GM18870 (cell line): ENCODE measurements at regions not wholly inside any gene's neighbourhood (a gene's known extent, or its start where the extent isn't known, plus 50 kb on each side); places are given as distances from the start of the nearest gene placed in this dataset.
A peak's percentile ranks its signal among the peaks of the same experiment; 100 is the strongest.

ENCODE experiments used
- ATAC-seq: cut with Tn5 transposase; IDR thresholded peaks from one replicate; pipeline ENCODE4 v1.9.1; 2021; ENCODE audit warnings: moderate library complexity; ENCODE audit not compliant: unreplicated experiment

DNA sequence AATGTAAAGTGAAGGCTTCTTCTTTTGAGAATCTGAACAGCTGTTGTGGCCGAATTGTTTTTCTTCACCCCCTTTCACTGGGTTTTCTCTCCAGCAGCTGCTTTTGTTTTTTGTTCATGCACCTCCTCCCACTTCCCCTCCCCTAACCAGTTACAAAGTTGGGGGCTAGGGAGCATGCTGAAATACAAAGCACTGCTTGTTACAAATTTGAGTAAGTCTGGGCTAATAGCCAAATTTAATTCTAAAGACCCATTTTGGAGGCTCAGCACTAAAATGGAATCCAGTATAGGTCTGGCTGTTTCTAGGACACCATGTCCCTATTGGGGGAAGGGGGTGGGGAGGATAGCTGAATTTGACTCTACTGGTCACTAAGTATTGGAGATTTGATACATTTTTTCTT, 89.2 kb upstream of the GPM6B start:
- no peak for ATAC-seq

DNA sequence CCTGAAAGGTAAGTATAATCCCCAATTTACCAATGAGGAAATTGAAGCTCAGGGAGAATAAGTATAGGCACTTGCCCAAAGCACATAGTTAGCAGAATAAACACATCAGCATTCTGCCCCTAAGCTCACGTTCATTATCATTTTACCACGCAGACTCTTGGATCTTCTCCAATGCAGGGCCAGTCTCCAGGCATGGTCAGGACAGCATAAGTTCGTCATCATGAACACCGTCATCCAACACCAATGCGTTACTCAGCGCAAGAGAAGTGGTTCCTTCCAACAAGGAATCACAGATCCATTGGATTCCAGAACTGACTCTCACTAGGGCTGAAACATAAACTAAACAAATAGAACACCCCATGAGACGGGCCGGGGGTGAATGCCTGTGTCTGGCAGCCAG, 86.5 kb upstream of the GPM6B start:
- no peak for ATAC-seq

DNA sequence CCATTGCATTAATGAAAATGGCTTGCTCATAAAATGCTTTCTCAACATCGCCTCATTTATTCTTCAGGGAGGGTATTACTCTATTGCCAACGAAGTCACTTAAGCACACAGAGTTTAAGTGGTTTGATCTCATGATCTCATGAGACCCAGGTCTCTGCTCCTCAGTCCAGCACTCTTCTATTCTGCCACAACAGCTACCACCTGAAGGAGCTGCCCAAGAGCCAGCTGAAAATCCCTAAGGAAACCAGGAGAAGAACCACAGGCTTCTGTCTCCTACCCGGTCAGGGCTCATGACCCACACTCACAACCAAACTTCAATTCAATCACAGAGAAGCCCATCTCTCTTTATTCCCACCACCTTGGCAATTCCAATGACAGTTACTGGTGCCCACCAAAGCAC, 85.5 kb upstream of the GPM6B start:
- ATAC-seq: no peak

DNA sequence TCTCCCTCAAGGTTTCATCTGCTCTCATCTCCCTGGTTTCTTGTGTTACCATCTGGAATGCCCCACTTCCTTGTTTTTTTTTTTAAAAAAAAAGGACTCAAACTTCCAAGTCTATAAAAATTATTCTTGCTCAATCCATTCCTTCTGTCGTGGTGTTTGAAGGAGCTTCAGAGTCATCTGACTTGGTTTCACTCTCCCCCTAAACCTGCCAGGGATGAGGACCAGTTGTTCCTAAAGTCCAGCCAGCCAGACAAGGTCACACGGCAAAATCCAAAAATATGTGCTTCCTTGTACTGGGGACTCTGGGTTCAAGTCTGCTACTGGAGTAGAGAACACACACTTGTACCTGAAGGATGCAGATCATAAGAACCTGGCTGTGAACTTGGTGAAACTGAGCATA, 84.5 kb upstream of the GPM6B start:
- no peak for ATAC-seq

DNA sequence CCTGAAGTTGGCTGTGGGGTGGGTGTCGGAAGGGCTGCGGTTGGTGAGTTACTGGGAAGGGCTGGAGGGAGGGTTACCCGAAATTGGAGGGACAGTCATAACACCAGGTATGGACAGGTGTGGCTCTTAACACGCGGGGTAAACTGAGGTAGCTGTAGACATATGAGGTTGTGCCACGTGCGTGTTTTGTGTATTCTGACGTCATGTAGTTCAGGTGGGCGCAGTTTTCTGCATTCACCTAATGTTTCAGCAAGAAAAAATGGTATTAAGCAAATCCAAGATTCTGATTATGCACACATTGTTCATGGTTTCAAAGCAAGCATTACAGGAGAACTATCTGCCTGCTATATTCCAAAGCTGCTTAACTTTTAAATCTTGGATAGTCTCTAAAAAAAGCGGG, 83.5 kb upstream of the GPM6B start:
- ATAC-seq: no peak

DNA sequence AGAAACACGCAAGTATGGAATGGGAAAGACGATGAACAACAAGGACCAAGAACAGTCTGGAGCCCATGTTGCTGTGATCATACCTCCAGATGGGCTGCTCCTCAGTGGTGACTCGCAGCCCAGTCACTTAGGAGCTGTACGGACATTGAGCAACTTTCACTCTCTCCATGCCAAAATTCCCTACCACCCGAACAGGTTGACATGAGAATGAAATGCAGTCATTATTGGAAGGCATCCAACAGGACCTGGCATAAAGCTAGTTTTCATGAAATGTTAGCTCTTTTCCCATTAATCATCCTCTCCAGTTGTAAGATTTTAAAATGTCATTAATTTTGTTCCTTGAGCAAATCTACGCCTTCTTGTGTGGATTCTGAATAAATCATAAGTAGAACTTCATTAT, 82.7 kb upstream of the GPM6B start:
- no peak for ATAC-seq

DNA sequence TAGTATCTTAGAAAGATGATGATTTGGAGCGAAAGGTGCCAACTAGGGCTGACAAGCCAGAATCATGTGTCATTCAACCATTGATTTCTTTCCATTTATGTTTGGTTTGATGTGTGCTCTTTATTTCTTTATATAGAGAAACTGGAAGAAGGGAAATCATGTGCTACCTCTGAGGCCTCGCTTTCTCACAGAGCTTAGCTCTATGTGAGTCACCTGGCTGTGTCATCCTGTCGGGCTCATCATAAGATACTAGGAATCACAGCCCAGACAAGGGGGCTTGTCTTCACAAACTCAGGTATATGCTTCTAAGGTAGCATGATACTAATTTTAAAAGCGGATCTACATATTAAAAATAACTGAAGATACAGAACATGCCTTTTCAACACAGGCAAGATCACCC, 81.7 kb upstream of the GPM6B start:
- no peak for ATAC-seq

DNA sequence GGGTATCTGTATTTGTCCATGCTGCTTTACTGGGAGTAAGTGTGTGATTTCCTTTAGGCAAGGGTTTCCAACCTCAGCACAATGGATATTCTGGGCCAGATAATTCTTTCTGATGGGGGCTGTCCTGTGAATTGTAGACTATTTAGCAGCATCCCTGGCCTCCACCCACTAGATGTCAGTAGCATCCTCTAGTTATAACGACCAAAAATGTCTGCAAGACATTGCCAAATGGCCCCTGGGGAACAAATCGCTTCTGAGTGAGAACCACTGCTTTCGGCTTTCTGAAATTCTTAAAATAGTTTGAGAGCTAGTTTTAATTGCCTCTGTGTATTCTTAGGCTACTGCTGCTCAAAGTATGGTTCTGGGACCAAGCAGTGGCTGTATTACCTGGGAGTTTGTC, 81.2 kb upstream of the GPM6B start:
- ATAC-seq: peak; percentile 75

DNA sequence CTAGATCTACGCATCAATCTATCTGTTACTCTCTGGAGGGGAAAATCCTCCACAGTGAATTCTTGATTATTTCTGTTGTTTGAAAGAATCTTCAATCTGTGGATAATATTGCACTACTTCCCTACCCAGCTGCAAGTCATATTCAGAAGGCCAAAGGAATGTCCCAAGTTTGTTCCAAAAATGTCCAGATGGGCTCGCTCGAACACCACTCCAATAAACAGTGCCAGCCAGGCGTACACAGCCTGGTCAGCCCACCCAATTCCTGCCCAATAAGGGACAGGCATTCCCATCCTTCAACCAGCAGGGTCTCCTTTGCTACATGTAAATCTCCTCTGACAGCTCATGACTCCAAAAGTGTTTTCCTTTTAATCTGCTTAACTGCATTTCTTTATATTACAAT, 80.7 kb upstream of the GPM6B start:
- no peak for ATAC-seq

DNA sequence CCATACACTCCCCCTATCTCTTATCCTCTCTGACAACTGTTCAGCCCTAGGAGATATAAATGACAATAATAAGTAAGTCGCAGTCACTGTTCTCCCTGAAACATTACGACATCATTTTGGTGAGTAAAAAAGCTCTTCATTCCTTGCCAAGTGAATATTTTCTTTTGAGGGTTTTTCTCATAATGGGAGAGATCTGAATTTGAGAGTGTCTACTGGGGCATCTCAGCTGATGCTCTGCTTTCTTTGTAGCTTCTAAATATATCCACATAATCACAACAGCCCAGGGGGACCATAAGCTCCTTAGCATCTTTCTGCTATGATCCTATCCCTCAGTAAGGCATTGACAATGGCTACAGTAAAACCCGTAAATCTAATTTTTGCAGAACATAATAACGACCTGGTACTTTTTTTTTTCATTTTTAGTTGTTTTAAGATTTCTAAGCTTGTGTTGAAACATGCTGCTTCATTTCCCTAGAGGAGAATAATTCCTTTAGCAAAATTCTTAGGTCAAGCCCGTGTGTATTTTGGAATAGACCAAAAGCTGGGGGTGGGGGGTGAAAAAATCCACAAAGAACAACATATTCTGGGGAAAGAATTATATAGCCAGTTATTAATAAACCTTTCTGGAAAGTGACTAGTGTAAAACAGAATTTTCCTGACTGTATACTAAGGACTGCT, 78.1 kb upstream of the GPM6B start:
- ATAC-seq: no peak

DNA sequence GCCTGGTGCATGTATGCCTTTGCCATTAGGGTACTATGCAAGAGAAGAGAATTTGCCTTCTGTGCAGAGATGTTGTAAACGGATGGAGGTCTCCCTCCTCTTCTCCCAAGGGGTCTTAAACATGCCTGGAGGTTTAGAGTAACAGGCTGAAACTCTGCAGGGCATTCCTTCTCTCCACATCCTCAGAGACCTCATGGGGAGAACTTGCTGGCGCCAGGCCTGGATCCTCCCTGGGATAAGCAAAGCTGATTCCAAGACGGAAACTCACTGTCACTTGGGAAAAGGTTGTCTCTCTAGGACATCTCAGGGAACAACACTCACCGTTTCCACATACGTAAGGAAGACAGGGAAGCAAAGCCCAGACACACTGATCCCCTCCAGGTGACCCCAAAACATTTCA, 76.9 kb upstream of the GPM6B start:
- ATAC-seq: no peak

DNA sequence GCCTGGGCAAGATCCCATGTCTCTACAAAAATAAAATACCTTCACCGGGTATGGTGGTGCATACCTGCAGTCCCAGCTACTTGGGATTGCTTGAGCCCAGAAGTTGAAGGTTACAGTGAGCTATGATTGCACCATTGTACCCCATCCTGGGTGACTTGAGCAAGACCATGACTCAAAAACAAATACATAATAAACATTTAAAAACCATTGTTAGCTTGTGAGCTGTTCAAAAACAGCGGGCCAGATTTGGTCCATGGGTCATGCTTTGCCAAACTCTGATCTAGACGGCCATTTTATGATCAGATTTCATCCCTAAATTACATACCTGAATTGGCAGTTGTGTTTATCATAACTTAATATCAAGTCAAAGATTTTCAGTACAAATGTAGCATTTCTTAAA, 76.0 kb upstream of the GPM6B start:
- ATAC-seq: no peak

DNA sequence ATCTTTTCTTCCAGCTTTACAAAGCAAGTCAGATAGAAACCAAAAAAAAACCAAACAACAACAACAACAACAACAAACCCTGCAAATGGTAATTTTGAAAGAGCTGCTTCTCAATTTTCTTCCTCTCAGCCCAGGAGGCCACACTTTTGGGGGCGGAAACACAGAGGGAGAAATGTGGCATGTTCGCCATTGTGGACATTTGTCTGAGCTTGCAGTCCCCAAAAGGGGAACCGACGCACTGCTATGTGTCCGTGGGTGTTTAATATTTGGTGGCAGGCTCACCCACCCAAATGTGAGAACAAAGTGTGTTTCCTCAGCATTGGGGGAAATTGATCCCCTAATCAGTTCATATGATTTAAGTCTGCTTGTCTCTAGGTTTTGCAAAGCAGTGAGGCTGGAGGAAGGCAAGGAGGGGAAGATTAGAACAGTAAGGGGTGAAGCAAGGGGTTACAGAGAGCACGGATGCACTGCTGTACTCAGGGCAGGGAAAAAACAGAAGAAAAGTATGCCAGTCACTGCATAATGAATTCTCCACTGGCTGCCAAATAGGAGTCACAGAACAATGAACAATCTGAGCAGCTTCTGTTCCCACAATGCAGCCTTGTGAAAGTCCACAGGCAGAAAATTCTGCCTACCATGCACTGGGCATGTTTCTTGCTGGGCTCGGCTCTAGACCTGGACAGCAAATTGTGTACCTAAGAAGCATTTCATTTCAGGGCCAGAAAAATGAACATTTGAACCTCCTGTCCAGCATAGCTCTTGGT, 74.7 kb upstream of the GPM6B start:
- no peak for ATAC-seq

DNA sequence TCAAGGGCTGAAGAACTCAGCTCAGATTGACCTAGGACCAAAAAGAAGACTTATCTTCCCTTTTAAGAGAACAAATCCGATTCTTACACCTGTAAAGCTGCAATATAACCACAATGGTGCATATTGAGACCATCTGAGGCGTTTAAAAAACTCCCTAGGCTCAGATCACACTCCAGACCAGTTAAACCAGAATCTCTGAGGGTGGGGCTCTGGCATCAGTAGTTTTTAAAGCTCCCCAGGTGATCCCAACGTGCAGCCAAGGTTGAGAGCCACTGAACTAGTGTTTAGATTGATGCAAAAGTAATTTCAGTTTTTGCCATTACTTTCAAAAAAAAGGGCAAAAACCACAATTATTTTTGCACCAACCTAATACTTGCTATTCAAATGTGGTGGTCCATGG, 73.9 kb upstream of the GPM6B start:
- no peak for ATAC-seq

DNA sequence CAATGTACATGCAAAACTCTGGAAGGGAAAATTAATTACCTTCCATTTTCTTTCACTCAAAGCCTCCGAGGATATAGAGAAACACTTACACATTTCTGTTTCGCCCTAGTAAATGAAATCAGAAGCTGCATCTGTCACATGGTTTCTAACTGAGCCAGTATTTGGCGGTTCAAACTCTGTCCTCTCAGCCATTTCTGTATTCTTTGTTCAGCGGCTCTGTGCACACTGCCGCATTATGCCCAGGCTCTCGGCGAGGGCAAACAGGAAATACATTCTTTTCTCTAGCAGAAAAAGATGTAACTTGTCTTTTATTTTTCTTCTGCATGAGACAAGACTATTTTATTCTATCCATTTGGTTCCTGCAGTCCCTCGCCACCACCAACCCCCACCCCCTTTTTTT, 71.4 kb upstream of the GPM6B start:
- ATAC-seq: no peak

DNA sequence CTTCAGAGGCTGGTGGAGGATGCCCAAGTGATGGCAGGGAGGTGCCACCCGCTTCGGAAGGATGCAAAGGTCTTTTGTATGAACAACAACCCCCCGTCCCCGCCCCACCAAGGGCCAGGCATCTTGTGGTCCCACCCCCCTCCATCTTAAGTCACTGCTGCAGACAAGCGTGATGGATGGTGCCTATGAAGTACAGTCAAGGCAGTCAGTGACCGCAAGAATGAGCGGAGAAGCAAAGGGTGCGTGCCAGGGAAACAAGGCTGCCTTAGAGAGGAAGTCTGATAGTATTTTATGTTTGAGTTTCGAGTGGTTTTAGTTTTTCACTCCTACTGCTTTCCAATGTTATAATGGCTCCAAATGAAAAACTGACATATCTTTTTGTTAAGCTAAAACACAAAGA, 68.7 kb upstream of the GPM6B start:
- ATAC-seq: no peak

DNA sequence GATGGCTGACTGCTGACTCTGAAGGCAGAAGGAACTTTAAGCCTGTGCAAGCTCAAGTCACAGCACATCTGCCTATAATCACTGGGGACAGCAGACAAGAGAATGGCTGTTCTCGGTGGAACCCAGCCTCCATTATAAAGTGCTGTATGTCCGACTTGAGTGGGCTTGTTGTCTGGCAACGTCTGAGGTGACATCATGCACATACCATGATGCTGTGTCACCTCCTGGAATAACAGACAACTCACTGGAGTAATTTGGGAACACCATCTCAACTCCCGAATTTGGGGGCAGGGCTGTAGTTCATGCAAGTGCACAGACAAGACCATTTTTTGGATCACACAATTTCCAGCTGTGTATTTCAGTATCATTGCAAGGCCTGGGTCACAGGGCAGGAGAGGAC, 59.8 kb upstream of the GPM6B start:
- no peak for ATAC-seq

DNA sequence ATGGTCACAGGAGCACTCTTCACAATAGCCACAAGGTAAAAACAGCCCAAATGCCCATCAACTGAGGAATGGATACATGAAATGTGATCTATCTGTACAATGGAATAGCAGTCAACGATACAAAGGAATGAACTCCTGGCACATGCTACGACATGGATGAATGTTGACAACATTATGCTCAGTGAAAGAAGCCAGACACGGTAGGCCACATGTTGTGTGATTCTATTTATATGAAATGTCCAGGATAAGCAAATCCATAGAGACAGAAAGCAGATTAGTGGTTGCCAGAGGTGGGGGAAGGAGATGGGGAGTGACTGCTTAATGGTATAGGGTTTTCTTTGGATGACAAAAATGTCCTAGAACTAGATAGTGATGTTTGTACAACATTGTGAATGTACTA, 58.7 kb upstream of the GPM6B start:
- ATAC-seq: no peak

DNA sequence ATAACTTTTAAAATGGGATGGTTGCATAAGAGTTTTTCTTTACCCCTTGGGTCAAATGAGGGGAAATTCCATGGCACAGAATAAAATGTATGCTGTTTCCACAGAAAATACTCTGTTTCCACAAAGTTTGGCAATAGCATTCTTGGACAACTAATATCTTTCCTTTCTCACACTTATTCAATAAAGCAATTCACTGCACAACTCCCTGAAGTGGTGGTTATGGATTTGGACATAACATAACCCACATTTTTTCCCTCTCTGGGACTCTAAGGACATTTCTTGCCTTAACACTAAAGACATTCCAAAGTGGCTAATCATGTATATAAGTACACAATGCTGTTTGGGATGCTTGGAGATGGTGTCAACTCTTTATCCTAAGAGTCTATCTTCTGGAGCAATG, 51.7 kb upstream of the GPM6B start:
- no peak for ATAC-seq
